ENCODE measurements at regions not wholly inside any gene's neighbourhood (a gene's known extent, or its start where the extent isn't known, plus 50 kb on each side); places are given as distances from the start of the nearest gene placed in this dataset.

- in situ Hi-C loops (cut with MboI; ENCODE audit: low sequenced_read_pairs, unreplicated experiment), result no loop called here
- DNase-seq (ENCODE audit: low spot score), result no peak
- no peak for TF ChIP-seq CTCF (IDR thresholded peaks at IDR 0.05; ENCODE audit: borderline replicate concordance, control extremely low read depth, extremely low read depth, insufficient read depth, missing control alignments)
Measured at GRCh38 chr5:63831381-63831780, 130.9 kb downstream of the HTR1A start.

- no peak for TF ChIP-seq CTCF (IDR thresholded peaks at IDR 0.05; ENCODE audit: borderline replicate concordance, control extremely low read depth, extremely low read depth, insufficient read depth, missing control alignments)
- DNase-seq (ENCODE audit: low spot score), result no peak
- in situ Hi-C loops (cut with MboI; ENCODE audit: low sequenced_read_pairs, unreplicated experiment), result no loop called here
Measured at GRCh38 chr5:63825984-63826383, 136.3 kb downstream of the HTR1A start.

- in situ Hi-C loops (cut with MboI; ENCODE audit: low sequenced_read_pairs, unreplicated experiment), result no loop called here
- no peak for DNase-seq (ENCODE audit: low spot score)
- TF ChIP-seq CTCF (IDR thresholded peaks at IDR 0.05; ENCODE audit: borderline replicate concordance, control extremely low read depth, extremely low read depth, insufficient read depth, missing control alignments), result no peak
Measured at GRCh38 chr5:63823583-63823982, 138.7 kb downstream of the HTR1A start.

- DNase-seq (ENCODE audit: low spot score), result no peak
- TF ChIP-seq CTCF (IDR thresholded peaks at IDR 0.05; ENCODE audit: borderline replicate concordance, control extremely low read depth, extremely low read depth, insufficient read depth, missing control alignments), result no peak
- in situ Hi-C loops (cut with MboI; ENCODE audit: low sequenced_read_pairs, unreplicated experiment), result no loop called here
Measured at GRCh38 chr5:63822614-63823013, 139.6 kb downstream of the HTR1A start.

GRCh38 chr5:63820577-63820976 lies 141.7 kb downstream of the HTR1A start:
- TF ChIP-seq CTCF (IDR thresholded peaks at IDR 0.05; ENCODE audit: borderline replicate concordance, control extremely low read depth, extremely low read depth, insufficient read depth, missing control alignments), result no peak
- in situ Hi-C loops (cut with MboI; ENCODE audit: low sequenced_read_pairs, unreplicated experiment), result no loop called here
- DNase-seq (ENCODE audit: low spot score), result no peak

- no peak for DNase-seq (ENCODE audit: low spot score)
- no peak for TF ChIP-seq CTCF (IDR thresholded peaks at IDR 0.05; ENCODE audit: borderline replicate concordance, control extremely low read depth, extremely low read depth, insufficient read depth, missing control alignments)
- in situ Hi-C loops (cut with MboI; ENCODE audit: low sequenced_read_pairs, unreplicated experiment), result no loop called here
Measured at GRCh38 chr5:63812693-63813092, 149.6 kb downstream of the HTR1A start.

- DNase-seq (ENCODE audit: low spot score), result no peak
- TF ChIP-seq CTCF (IDR thresholded peaks at IDR 0.05; ENCODE audit: borderline replicate concordance, control extremely low read depth, extremely low read depth, insufficient read depth, missing control alignments), result no peak
- in situ Hi-C loops (cut with MboI; ENCODE audit: low sequenced_read_pairs, unreplicated experiment), result no loop called here
Measured at GRCh38 chr5:63811961-63812360, 150.3 kb downstream of the HTR1A start.
